K562 (cell line): ENCODE measurements at regions not wholly inside any gene's neighbourhood (a gene's known extent, or its start where the extent isn't known, plus 50 kb on each side); places are given as distances from the start of the nearest gene placed in this dataset.

ENCODE experiments used
- ATAC-seq: fragments of 200-7000 bp; cut with Tn5 transposase; 3 replicates; pipeline ENCODE4 v1.9.1; 2020; ENCODE audit warnings: moderate library complexity
- BruUV-seq: library from RNA; stranded (reverse); fragments of 400-500 nt; replicated peaks from 2 replicates; lab custom pipeline; 2021; lab: Mats Ljungman, UMichigan
- CTCF ChIA-PET: fragments of 300-600 bp; formaldehyde crosslinking; extraction: SDS; loops from one replicate; lab custom pipeline; 2021; ENCODE audit warnings: low intra/inter-chr PET ratio; lab: Yijun Ruan, JAX
- POLR2A ChIA-PET: fragments of 300-600, 350-650 bp; sonication (Branson Sonifier 250); formaldehyde crosslinking; extraction: SDS; loops from one replicate; lab custom pipeline; 2021; ENCODE audit warnings: antibody characterized with exemption, inconsistent platforms; lab: Yijun Ruan, JAX
- DNase-seq, 4 experiments: peaks; one replicate each; pipeline versions ENCODE4 v3.0.0 to v3.0.0-alpha.2; 2011 to 2018; ENCODE audit warnings: low spot score in 3 of 4, mixed read lengths in 3 of 4; ENCODE audit errors: extremely low read depth in 1 of 4
- FAIRE-seq: peaks from 2 replicates; lab custom pipeline; 2011; peaks lifted over from hg19 to GRCh38; lab: Jason Lieb, UNC
- H2AFZ ChIP-seq: 2 replicates; pipeline ENCODE4 v1.6.0; 2011; ENCODE audit warnings: low read depth, low read length, control low read depth, inconsistent platforms
- H3K27ac ChIP-seq: fragments of 200-600 bp; 3 replicates; pipeline ENCODE4 v1.8.0; 2011; ENCODE audit warnings: low read depth, mild to moderate bottlenecking, control low read depth, inconsistent platforms, low read length, moderate library complexity, mixed read lengths; ENCODE audit errors: extremely low read depth
- H3K27me3 ChIP-seq, 2 experiments: fragments of 300-600 bp in 1 of 2; 2 replicates in 1 of 2; 3 replicates in 1 of 2; pipeline versions ENCODE4 v1.6.0 to v1.8.0; 2011; ENCODE audit warnings: inconsistent platforms in 2 of 2, low read length in 2 of 2, mild to moderate bottlenecking in 1 of 2, mixed read lengths in 1 of 2, moderate library complexity in 1 of 2; ENCODE audit not compliant: control insufficient read depth in 2 of 2, insufficient read depth in 2 of 2
- H3K36me3 ChIP-seq: fragments of 300-600 bp; 3 replicates; pipeline ENCODE4 v1.8.0; 2011; ENCODE audit warnings: mild to moderate bottlenecking, low read length, inconsistent platforms; ENCODE audit not compliant: control insufficient read depth, insufficient read depth
- H3K4me1 ChIP-seq, 2 experiments: fragments of 200-600 bp in 1 of 2; replicated peaks in 1 of 2; 2 replicates in 1 of 2; 3 replicates in 1 of 2; pipeline versions ENCODE4 v1.5.1 to v1.8.0; 2011; ENCODE audit warnings: inconsistent platforms in 2 of 2, low read length in 2 of 2, mild to moderate bottlenecking in 1 of 2, mixed read lengths in 1 of 2, moderate library complexity in 1 of 2; ENCODE audit not compliant: control insufficient read depth in 2 of 2, insufficient read depth in 2 of 2
- H3K4me2 ChIP-seq: 2 replicates; pipeline ENCODE4 v1.6.1; 2011; ENCODE audit warnings: low read length, control low read depth, inconsistent platforms, mixed read lengths; ENCODE audit not compliant: insufficient read depth
- H3K4me3 ChIP-seq: fragments of 200-600 bp; sonication (generic), shearing (Covaris generic); 2 replicates; pipeline ENCODE4 v1.5.1; 2016; ENCODE audit warnings: control low read depth, inconsistent platforms
- H3K79me2 ChIP-seq: fragments of 200-600 bp; 3 replicates; pipeline ENCODE4 v1.8.0; 2011; ENCODE audit warnings: low read length, inconsistent platforms; ENCODE audit not compliant: control insufficient read depth, insufficient read depth
- H3K9ac ChIP-seq, 2 experiments: 2 replicates each; pipeline versions ENCODE4 v1.6.0 to v1.6.1; 2011; ENCODE audit warnings: low read depth in 2 of 2, low read length in 2 of 2, control low read depth in 1 of 2, inconsistent platforms in 1 of 2, mild to moderate bottlenecking in 1 of 2, mixed read lengths in 1 of 2; ENCODE audit not compliant: insufficient read depth in 1 of 2
- H3K9me1 ChIP-seq: one replicate; pipeline ENCODE4 v1.6.0; 2011; ENCODE audit warnings: inconsistent platforms, mild to moderate bottlenecking, low read length, moderate library complexity; ENCODE audit not compliant: control insufficient read depth, insufficient read depth
- H3K9me3 ChIP-seq: replicated peaks from 2 replicates; pipeline ENCODE4 v1.5.1; 2011; ENCODE audit warnings: low read depth, low read length, inconsistent platforms; ENCODE audit not compliant: control insufficient read depth, insufficient read depth
- H4K20me1 ChIP-seq: replicated peaks from 2 replicates; pipeline ENCODE4 v1.6.1; 2011; ENCODE audit warnings: low read length, inconsistent platforms, mixed read lengths; ENCODE audit not compliant: control insufficient read depth, insufficient read depth
- CSDE1 ChIP-seq, 2 experiments: fragments of 450-650 bp; IDR thresholded peaks; 2 replicates each; pipeline ENCODE4 v1.6.1; 2016; ENCODE audit warnings: mild to moderate bottlenecking in 1 of 2
- MBD2 ChIP-seq: sonication (generic); IDR thresholded peaks from 2 replicates; pipeline ENCODE4 v1.6.1; 2016; ENCODE audit warnings: low read depth, borderline replicate concordance
- NCOA1 ChIP-seq: fragments of 450-650 bp; IDR thresholded peaks from 2 replicates; pipeline ENCODE4 v1.6.1; 2016; ENCODE audit warnings: low read depth
- PREB ChIP-seq: sonication (generic); formaldehyde crosslinking; IDR thresholded peaks from 2 replicates; pipeline ENCODE4 v1.8.1; 2023; ENCODE audit warnings: mild to moderate bottlenecking, missing genetic modification reagents
- RNF219 ChIP-seq: fragments of 250-450 bp; sonication (Bioruptor Pico); IDR thresholded peaks from 2 replicates; pipeline ENCODE4 v1.5.0; 2022; ENCODE audit warnings: mild to moderate bottlenecking
- SUPT5H ChIP-seq: fragments of 450-650 bp; IDR thresholded peaks from 2 replicates; pipeline ENCODE4 v1.6.1; 2016
- WGBS: fragments of 100-300 bp; shearing (Covaris generic); methylation state at CpG from one replicate; pipeline ENCODE4 v1.1.6; 2016; ENCODE audit warnings: low coverage, mixed read lengths; ENCODE audit not compliant: insufficient coverage; ENCODE audit errors: missing lambda C conversion rate; 5-methylcytosine and 5-hydroxymethylcytosine counted together
- in situ Hi-C: fragments of 300-500 bp; cut with MboI; formaldehyde crosslinking; loops from 4 replicates; pipeline ENCODE4 v1.15.0; 2018; ENCODE audit warnings: inconsistent platforms, mixed read lengths
- intact Hi-C: fragments of 100-400 bp; cut with micrococcal nuclease; formaldehyde crosslinking; loops from 2 replicates; pipeline ENCODE4 v1.14.2; 2022

- H3K36me3 ChIP-seq = no peaks in the 10 kb centered on the region
- 0% methylated on average over 2 of the region's 2 CpGs for WGBS
- no peaks in the 10 kb centered on the region for H3K79me2 ChIP-seq
- in situ Hi-C loops = no loop called here
- no peak for DNase-seq
- ChIA-PET POLR2A (no interaction called here), CTCF (interaction anchor here (0.6 kb wide), 1 partner anchor 267 kb away, joined by 3 read pairs; no protein-coding TSS in a partner anchor)
- no peak for ATAC-seq
- no peaks in the 10 kb centered on the region for H4K20me1 ChIP-seq
- no peak overlapping the region for H2AFZ ChIP-seq
- H3K9me1 ChIP-seq = no peaks in the 10 kb centered on the region
- no peak overlapping the region for H3K27ac ChIP-seq
- peaks cover 6 to 15% of the 10 kb centered on the region in 2 experiments; a peak in 3 of 5 replicates for H3K27me3 ChIP-seq
- intact Hi-C loops = no loop called here
- H3K4me2 ChIP-seq = no peak overlapping the region
- H3K9ac ChIP-seq = no peak overlapping the region
- H3K4me3 ChIP-seq = no peak overlapping the region
- no peaks in the 10 kb centered on the region for H3K4me1 ChIP-seq
- FAIRE-seq = no peak
- no peaks in the 10 kb centered on the region for H3K9me3 ChIP-seq
- TF ChIP-seq MBD2 (no peak), PREB (CRISPR knock-in tag) (no peak), SUPT5H (no peak)
- BruUV-seq = no TSS peak
Measured at GRCh38 chr10:62890395-62890794, 74.2 kb upstream of the EGR2 start.

- 0% methylated on average over 2 of the region's 2 CpGs for WGBS
Measured at GRCh38 chr10:62887642-62888041, 71.5 kb upstream of the EGR2 start.

More at GRCh38 chr10:62887642-62888041, 71.5 kb upstream of the EGR2 start:
- Histone ChIP-seq H3K4me3 (no peak overlapping the region), H4K20me1 (no peaks in the 10 kb centered on the region), H3K9me3 (no peaks in the 10 kb centered on the region), H3K27me3 (peaks cover 2 to 12% of the 10 kb centered on the region in 2 experiments; a peak in 3 of 5 replicates), H3K9ac (no peak overlapping the region), H3K79me2 (no peaks in the 10 kb centered on the region), H3K27ac (no peak overlapping the region), H2AFZ (no peak overlapping the region), H3K9me1 (no peaks in the 10 kb centered on the region), H3K4me2 (no peak overlapping the region), H3K36me3 (no peaks in the 10 kb centered on the region), H3K4me1 (no peaks in the 10 kb centered on the region)
- intact Hi-C loops (no loop called here), in situ Hi-C loops (no loop called here)
- TF ChIP-seq NCOA1 = no peak
- no peak for TF ChIP-seq RNF219
- TF ChIP-seq CSDE1 (IDR thresholded peaks at IDR 0.05) = no peak
- ATAC-seq = no peak
- FAIRE-seq = no peak
- POLR2A ChIA-PET = no interaction called here
- no TSS peak for BruUV-seq
- CTCF ChIA-PET = no interaction called here
- DNase-seq = no peak
